ENCODE measurements at regions not wholly inside any gene's neighbourhood (a gene's known extent, or its start where the extent isn't known, plus 50 kb on each side); places are given as distances from the start of the nearest gene placed in this dataset.

DNA sequence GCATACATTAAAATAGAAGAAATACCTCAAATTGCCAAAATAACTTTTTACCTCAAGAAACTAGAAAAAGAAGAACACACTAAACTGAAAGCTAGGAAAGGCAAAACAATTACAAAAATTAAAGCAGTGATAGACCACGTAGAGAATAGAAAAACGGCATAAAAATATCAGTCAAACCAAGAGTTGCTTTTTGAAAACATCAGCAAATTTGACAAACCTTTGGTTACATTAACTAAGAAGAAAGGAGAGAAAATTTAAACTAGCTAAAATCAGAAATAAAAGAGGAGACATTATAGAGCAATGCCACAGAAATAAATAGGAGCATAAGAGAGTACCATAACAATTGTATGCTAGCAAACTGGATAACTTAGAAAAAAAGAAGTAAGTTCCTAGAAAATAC, 553.8 kb downstream of the CCER1 start:
- no peak for ATAC-seq
- Histone ChIP-seq H3K9me3 (peaks cover 7% of the 10 kb centered on the region), H3K4me1 (no peaks in the 10 kb centered on the region), H3K27ac (no peak overlapping the region), H3K4me3 (no peak overlapping the region), H3K27me3 (ENCODE audit: low read depth) (no peaks in the 10 kb centered on the region), H3K36me3 (no peaks in the 10 kb centered on the region)
- intact Hi-C loops (cut with DNase I): no loop called here
- TF ChIP-seq, protein P1, sequence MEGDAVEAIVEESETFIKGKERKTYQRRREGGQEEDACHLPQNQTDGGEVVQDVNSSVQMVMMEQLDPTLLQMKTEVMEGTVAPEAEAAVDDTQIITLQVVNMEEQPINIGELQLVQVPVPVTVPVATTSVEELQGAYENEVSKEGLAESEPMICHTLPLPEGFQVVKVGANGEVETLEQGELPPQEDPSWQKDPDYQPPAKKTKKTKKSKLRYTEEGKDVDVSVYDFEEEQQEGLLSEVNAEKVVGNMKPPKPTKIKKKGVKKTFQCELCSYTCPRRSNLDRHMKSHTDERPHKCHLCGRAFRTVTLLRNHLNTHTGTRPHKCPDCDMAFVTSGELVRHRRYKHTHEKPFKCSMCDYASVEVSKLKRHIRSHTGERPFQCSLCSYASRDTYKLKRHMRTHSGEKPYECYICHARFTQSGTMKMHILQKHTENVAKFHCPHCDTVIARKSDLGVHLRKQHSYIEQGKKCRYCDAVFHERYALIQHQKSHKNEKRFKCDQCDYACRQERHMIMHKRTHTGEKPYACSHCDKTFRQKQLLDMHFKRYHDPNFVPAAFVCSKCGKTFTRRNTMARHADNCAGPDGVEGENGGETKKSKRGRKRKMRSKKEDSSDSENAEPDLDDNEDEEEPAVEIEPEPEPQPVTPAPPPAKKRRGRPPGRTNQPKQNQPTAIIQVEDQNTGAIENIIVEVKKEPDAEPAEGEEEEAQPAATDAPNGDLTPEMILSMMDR (IDR thresholded peaks at IDR 0.05): no peak
- no peak for DNase-seq

- Histone ChIP-seq H3K27ac (no peak overlapping the region), H3K9me3 (peaks cover 12% of the 10 kb centered on the region), H3K27me3 (ENCODE audit: low read depth) (no peaks in the 10 kb centered on the region), H3K4me3 (no peak overlapping the region), H3K36me3 (no peaks in the 10 kb centered on the region), H3K4me1 (no peaks in the 10 kb centered on the region)
- DNase-seq: no peak
- intact Hi-C loops (cut with DNase I): no loop called here
- TF ChIP-seq, protein P1 (IDR thresholded peaks at IDR 0.05): no peak
- ATAC-seq: no peak
These were observed 555.6 kb downstream of the CCER1 start for GRCh38 chr12:90399357-90399756.

- Histone ChIP-seq H3K4me3 (no peak overlapping the region), H3K4me1 (no peaks in the 10 kb centered on the region), H3K27ac (no peak overlapping the region), H3K36me3 (no peaks in the 10 kb centered on the region), H3K9me3 (peaks cover 12% of the 10 kb centered on the region), H3K27me3 (ENCODE audit: low read depth) (no peaks in the 10 kb centered on the region)
- intact Hi-C loops (cut with DNase I): no loop called here
- TF ChIP-seq, protein P1 (IDR thresholded peaks at IDR 0.05): no peak
- DNase-seq (no peak), ATAC-seq (no peak)
These were observed 556.6 kb downstream of the CCER1 start for GRCh38 chr12:90398285-90398836.

- TF ChIP-seq, protein P1 (IDR thresholded peaks at IDR 0.05): no peak
- H3K4me1 ChIP-seq: no peaks in the 10 kb centered on the region
- H3K36me3 ChIP-seq: no peaks in the 10 kb centered on the region
- intact Hi-C loops (cut with DNase I): no loop called here
- H3K4me3 ChIP-seq: no peak overlapping the region
- ATAC-seq (no peak), DNase-seq (no peak)
- H3K27me3 ChIP-seq (ENCODE audit: low read depth): no peaks in the 10 kb centered on the region
- H3K9me3 ChIP-seq: peaks cover 12% of the 10 kb centered on the region
- H3K27ac ChIP-seq: no peak overlapping the region
These were observed 558.4 kb downstream of the CCER1 start for GRCh38 chr12:90396556-90396955.

GRCh38 chr12:90393652-90394051, 561.3 kb downstream of the CCER1 start:
- no peaks in the 10 kb centered on the region for H3K4me1 ChIP-seq
- no peak overlapping the region for H3K4me3 ChIP-seq
- TF ChIP-seq, protein P1 (IDR thresholded peaks at IDR 0.05): no peak
- H3K9me3 ChIP-seq: peaks cover 12% of the 10 kb centered on the region
- intact Hi-C loops (cut with DNase I): no loop called here
- no peak overlapping the region for H3K27ac ChIP-seq
- ATAC-seq (no peak), DNase-seq (no peak)
- no peaks in the 10 kb centered on the region for H3K27me3 ChIP-seq (ENCODE audit: low read depth)
- H3K36me3 ChIP-seq: no peaks in the 10 kb centered on the region

- H3K27ac ChIP-seq: no peak overlapping the region
- no peak for DNase-seq
- TF ChIP-seq, protein P1 (IDR thresholded peaks at IDR 0.05): no peak
- peaks cover 12% of the 10 kb centered on the region for H3K9me3 ChIP-seq
- intact Hi-C loops (cut with DNase I): no loop called here
- H3K4me3 ChIP-seq: no peak overlapping the region
- no peak for ATAC-seq
- H3K27me3 ChIP-seq (ENCODE audit: low read depth): no peaks in the 10 kb centered on the region
- H3K36me3 ChIP-seq: no peaks in the 10 kb centered on the region
- H3K4me1 ChIP-seq: no peaks in the 10 kb centered on the region
These were observed 561.9 kb downstream of the CCER1 start for GRCh38 chr12:90393089-90393488.
